ENCODE measurements at regions not wholly inside any gene's neighbourhood (a gene's known extent, or its start where the extent isn't known, plus 50 kb on each side); places are given as distances from the start of the nearest gene placed in this dataset.

- no peak for DNase-seq (ENCODE audit: low read depth)
Observed at GRCh38 chr9:89723469-89724100, 118.8 kb downstream of the GADD45G start.

- no peak for DNase-seq (ENCODE audit: low read depth)
Observed at GRCh38 chr9:89724659-89725058, 119.8 kb downstream of the GADD45G start.

- DNase-seq (ENCODE audit: low read depth) = no peak
Observed at GRCh38 chr9:89725271-89725670, 120.5 kb downstream of the GADD45G start.

- no peak for DNase-seq (ENCODE audit: low read depth)
Observed at GRCh38 chr9:89729954-89730530, 125.2 kb downstream of the GADD45G start.

DNA sequence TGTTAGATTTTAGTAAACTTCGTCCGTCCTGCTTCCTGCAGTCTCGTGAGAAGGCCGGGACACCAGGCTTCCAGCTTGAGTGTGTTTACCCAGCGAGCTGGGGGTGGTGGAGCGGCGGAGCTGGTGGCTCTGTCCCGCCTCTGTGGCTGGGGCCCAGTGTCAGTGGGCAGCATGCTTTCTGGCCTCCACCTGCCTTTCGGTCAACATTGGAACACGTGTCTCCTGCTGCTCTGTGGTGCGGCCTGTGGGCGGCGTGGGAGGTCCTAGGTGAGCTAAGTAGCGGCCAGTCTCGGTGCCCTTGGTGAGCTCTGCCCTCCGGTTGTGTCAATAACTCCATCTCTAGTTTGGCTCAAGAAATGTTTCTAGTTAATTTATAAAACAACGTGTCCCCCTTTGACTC lies 125.9 kb downstream of the GADD45G start:
- DNase-seq (ENCODE audit: low read depth) = no peak

- no peak for DNase-seq (ENCODE audit: low read depth)
Observed at GRCh38 chr9:89731262-89732182, 126.7 kb downstream of the GADD45G start.

GRCh38 chr9:89732295-89732938 lies 127.6 kb downstream of the GADD45G start:
- no peak for DNase-seq (ENCODE audit: low read depth)

DNA sequence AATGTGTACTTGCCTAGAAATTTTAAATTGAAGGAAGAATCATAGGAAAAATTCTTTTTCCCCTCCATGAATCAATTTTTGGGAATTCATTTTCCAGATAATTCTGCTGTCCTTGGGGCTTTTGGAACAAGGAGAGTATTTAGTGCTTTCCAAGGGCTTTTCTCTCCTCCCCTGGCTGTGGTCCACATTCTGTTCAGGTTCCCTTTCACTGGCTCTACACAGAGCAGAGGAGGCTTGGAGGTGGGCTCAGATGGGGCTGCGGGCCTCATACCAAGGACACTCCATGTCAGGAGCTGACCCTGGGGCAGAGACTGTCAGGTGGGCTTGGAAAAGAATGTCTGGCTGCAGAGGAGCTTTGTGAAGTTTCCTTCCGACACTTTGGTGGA lies 128.1 kb downstream of the GADD45G start:
- DNase-seq (ENCODE audit: low read depth) = no peak

- no peak for DNase-seq (ENCODE audit: low read depth)
Observed at GRCh38 chr9:89734600-89735041, 129.8 kb downstream of the GADD45G start.

GRCh38 chr9:89738137-89738932 lies 133.5 kb downstream of the GADD45G start:
- no peak for DNase-seq (ENCODE audit: low read depth)

- DNase-seq (ENCODE audit: low read depth) = no peak
Observed at GRCh38 chr9:89739511-89739910, 134.7 kb downstream of the GADD45G start.

DNA sequence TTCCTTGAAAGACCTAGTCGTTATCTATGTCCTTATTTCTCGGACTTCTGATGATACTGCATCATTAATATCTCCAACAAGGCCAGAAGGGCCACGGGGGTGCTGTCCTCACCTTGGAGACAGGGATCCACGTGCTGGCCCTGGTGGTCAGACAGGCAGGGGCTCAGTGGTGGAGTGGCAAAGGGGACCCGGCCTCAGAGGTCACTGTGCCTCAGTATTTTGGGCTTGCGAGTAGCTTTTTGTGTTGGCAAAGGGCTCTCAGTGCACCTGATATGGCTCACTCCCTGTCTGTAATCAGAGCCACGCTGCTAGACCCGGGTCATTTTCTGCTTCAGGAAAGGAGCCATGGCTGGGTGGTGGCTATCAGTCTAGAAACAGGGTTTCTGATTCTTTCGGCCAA lies 135.1 kb downstream of the GADD45G start:
- DNase-seq (ENCODE audit: low read depth) = no peak

DNA sequence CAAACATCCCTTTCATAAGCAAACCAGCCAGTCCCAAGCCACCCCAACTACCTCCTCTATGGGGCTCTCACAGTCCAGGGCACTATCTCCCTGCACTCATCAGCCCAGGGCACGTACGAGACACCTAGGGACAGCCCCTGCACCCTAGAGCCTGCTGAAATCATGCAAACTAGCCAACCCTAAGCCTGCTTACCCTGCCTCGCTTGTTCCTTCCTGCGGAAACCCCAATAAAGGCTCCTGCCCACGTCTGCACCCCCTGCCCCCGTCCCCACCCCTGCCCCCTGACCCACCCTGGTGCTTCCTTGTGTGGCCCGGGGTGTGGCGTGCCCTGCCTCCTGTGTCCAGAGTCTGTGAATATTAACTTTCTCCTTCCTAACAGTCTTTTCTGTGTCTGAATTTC lies 135.9 kb downstream of the GADD45G start:
- DNase-seq (ENCODE audit: low read depth) = peak; percentile 29

DNA sequence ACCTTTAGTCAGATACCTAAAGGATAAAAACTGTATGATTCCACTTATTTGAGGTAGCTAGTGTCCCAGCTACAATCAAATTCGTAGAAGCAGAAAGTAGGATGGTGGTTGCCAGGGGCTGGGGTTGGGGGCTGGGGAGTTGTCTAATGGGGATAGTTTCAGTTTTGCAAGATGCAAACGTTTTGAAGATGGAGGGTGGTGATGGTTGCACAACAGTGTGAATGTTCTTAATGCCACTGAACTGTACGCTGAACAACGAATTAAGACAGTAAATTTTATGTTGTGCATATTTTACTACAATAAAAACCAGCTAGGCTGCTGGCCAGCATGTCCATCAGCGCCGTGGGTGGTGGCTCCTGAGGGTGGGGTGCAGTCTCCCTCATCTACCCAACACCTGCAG lies 137.8 kb downstream of the GADD45G start:
- no peak for DNase-seq (ENCODE audit: low read depth)

GRCh38 chr9:89743216-89743572 lies 138.4 kb downstream of the GADD45G start:
- no peak for DNase-seq (ENCODE audit: low read depth)

GRCh38 chr9:89743573-89744254 lies 138.9 kb downstream of the GADD45G start:
- DNase-seq (ENCODE audit: low read depth) = no peak

GRCh38 chr9:89744255-89744648 lies 139.4 kb downstream of the GADD45G start:
- DNase-seq (ENCODE audit: low read depth) = no peak

- DNase-seq (ENCODE audit: low read depth) = no peak
Observed at GRCh38 chr9:89744730-89745129, 139.9 kb downstream of the GADD45G start.

DNA sequence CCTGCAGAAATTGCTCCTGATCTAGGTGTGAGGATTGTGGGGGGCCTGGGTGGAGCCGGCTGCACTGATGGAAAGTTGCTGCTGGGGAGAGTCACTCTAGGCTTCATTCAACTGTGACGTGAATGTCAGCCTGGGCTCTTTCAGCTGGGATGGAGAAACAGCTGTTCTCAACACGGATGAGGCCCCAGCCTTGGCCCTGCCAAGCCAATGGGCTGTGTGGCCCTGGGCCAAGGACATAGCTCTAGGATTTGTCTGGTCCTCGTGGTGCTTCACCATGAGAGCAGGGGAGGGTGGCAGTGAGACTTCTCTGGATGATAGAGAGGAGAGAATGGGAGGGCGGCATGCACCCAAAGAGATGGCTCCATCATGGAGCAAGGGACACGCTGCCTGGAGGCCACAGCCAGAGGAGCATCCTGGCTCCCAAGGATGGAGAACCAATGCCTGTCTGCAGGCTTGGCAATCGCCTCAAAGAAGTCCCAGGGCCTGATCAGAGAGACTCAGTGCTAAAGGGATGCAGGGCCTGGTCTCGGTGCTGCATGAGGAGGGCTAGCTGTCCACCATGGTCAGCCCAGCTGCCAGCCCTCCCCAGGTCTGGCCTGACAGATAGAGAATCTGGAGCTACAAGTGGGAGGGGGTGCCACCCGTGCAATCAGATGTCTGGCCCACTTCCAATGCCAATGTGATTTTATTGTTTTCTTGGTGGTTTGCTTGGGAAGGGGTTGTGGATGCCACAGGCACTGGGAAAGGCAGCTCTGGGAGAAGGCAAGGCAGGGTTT lies 141.0 kb downstream of the GADD45G start:
- DNase-seq (ENCODE audit: low read depth) = no peak

DNA sequence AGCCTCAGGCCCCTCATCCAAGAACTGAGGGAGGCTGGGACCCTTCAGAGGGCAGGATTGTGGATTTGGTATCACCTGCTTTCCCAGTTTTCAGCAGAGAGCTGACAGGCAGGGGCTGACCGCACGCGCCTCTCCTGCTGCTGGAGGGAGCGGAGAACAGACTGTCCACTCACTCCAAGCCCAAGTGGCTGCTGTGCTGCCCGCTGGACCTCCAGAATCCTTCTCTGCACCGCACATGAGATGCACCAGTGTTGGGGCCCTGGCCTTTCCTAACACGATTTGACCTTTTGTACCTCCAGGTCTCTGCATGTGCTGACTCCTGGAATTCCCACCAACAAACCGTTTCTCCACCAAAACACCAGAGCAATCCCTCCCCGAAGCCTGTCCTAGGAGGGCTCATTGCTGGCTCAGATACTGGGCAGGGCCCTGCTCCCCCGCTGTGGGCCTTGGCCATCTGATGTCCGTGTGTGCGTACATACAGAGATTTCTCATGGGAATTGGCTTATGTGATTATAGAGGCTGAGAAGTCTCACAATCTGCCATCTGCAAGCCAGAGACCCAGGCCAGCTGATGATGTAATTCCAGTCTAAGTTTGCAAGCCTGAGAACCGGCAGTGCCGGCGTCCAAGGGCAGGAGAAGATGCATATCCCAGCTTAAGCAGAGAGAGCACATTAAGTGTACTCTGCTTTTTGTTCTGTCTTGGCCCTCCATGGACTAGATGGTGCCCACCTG lies 141.7 kb downstream of the GADD45G start:
- no peak for DNase-seq (ENCODE audit: low read depth)
